Endothelial cell of umbilical vein (primary cell): ENCODE measurements at regions not wholly inside any gene's neighbourhood (a gene's known extent, or its start where the extent isn't known, plus 50 kb on each side); places are given as distances from the start of the nearest gene placed in this dataset.

Experiments used
- BruUV-seq: library from RNA; stranded (reverse); fragments of 400-500 nt; replicated peaks from 2 replicates; lab custom pipeline; 2021; lab: Mats Ljungman, UMichigan
- CTCF ChIA-PET: fragments of 300-600, 350-600 bp; sonication (Branson Sonifier 250); formaldehyde crosslinking; loops from one replicate; lab custom pipeline; 2021; ENCODE audit warnings: antibody characterized with exemption, inconsistent platforms; lab: Charles Lee
- POLR2A ChIA-PET: fragments of 300-600, 350-600 bp; sonication (Branson Sonifier 250); formaldehyde crosslinking; loops from one replicate; lab custom pipeline; 2021; ENCODE audit warnings: antibody characterized with exemption, inconsistent platforms; lab: Charles Lee
- DNase-seq: peaks from one replicate; pipeline ENCODE4 v3.0.0-alpha.2; 2011; ENCODE audit warnings: low read depth, low spot score
- FAIRE-seq: peaks from 2 replicates; lab custom pipeline; 2011; peaks lifted over from hg19 to GRCh38; lab: Jason Lieb, UNC
- H2AFZ ChIP-seq: 2 replicates; pipeline ENCODE4 v1.6.0; 2012; ENCODE audit warnings: low read depth, low read length, control low read depth, inconsistent platforms
- H3K27ac ChIP-seq: 2 replicates; pipeline ENCODE4 v1.5.1; 2011; ENCODE audit warnings: low read depth, mild to moderate bottlenecking, control low read depth, low read length, moderate library complexity; ENCODE audit not compliant: insufficient read depth
- H3K27me3 ChIP-seq, 2 experiments: 2 replicates each; pipeline versions ENCODE4 v1.6.0 to v1.6.1; 2011; ENCODE audit warnings: low read length in 2 of 2, mixed read lengths in 1 of 2; ENCODE audit not compliant: control insufficient read depth in 2 of 2, insufficient read depth in 2 of 2
- H3K36me3 ChIP-seq, 2 experiments: 2 replicates in 1 of 2; 3 replicates in 1 of 2; pipeline ENCODE4 v1.5.1; 2011; ENCODE audit warnings: low read length in 2 of 2, mild to moderate bottlenecking in 1 of 2, moderate library complexity in 1 of 2; ENCODE audit not compliant: control insufficient read depth in 2 of 2, insufficient read depth in 2 of 2; ENCODE audit errors: extremely low read depth in 1 of 2
- H3K4me1 ChIP-seq: 3 replicates; pipeline ENCODE4 v1.5.1; 2011; ENCODE audit warnings: mild to moderate bottlenecking, low read length; ENCODE audit not compliant: control insufficient read depth, insufficient read depth; ENCODE audit errors: extremely low read depth
- H3K4me2 ChIP-seq: 2 replicates; pipeline ENCODE4 v1.6.1; 2011; ENCODE audit warnings: low read length, control low read depth, mixed read lengths; ENCODE audit not compliant: insufficient read depth
- H3K4me3 ChIP-seq, 3 experiments: fragments of 200-600 bp in 1 of 3; sonication (generic), shearing (Covaris generic) in 1 of 3; replicated peaks in 1 of 3; 2 replicates each; pipeline ENCODE4 v1.5.1; 2011 to 2016; ENCODE audit warnings: control low read depth in 3 of 3, low read length in 3 of 3, mild to moderate bottlenecking in 2 of 3, inconsistent platforms in 1 of 3, low read depth in 1 of 3, moderate library complexity in 1 of 3; ENCODE audit not compliant: insufficient read depth in 1 of 3
- H3K79me2 ChIP-seq: 2 replicates; pipeline ENCODE4 v1.6.0; 2012; ENCODE audit warnings: low read length, inconsistent platforms; ENCODE audit not compliant: control insufficient read depth, insufficient read depth
- H3K9ac ChIP-seq: replicated peaks from 2 replicates; pipeline ENCODE3; 2011; ENCODE audit warnings: low read length, control low read depth; ENCODE audit not compliant: insufficient read depth; ENCODE audit errors: extremely low read depth
- H3K9me1 ChIP-seq: replicated peaks from 3 replicates; pipeline ENCODE4 v1.6.0; 2011; ENCODE audit warnings: mild to moderate bottlenecking, low read length; ENCODE audit not compliant: control insufficient read depth, insufficient read depth; ENCODE audit errors: extremely low read depth
- H3K9me3 ChIP-seq: replicated peaks from 2 replicates; pipeline ENCODE4 v1.5.1; 2012; ENCODE audit warnings: low read length, inconsistent platforms; ENCODE audit not compliant: control insufficient read depth, insufficient read depth
- H4K20me1 ChIP-seq: replicated peaks from 2 replicates; pipeline ENCODE3; 2011; ENCODE audit warnings: mild to moderate bottlenecking, low read length; ENCODE audit not compliant: control insufficient read depth, insufficient read depth; ENCODE audit errors: extremely low read depth
- EZH2 ChIP-seq: IDR thresholded peaks from 2 replicates; pipeline ENCODE4 v1.6.1; 2012; ENCODE audit warnings: borderline replicate concordance, low read depth, mild to moderate bottlenecking, moderate library complexity, low read length, inconsistent platforms; ENCODE audit not compliant: severe bottlenecking
- GATA2 ChIP-seq: IDR thresholded peaks from 2 replicates; pipeline ENCODE4 v1.7.0; 2011; ENCODE audit warnings: low read depth, mild to moderate bottlenecking, moderate library complexity, mixed read lengths, low read length; ENCODE audit not compliant: insufficient read length, insufficient read depth
- JUN ChIP-seq: IDR thresholded peaks from 2 replicates; pipeline ENCODE4 v1.6.1; 2011; ENCODE audit warnings: borderline replicate concordance, low read depth; ENCODE audit not compliant: insufficient read length, insufficient read depth
- MYC ChIP-seq: IDR thresholded peaks from one replicate; pipeline ENCODE4 v1.6.1; 2011; ENCODE audit warnings: mild to moderate bottlenecking, low read depth, low read length
- dilution Hi-C: fragments of 300-500 bp; cut with MboI; formaldehyde crosslinking; loops from one replicate; pipeline ENCODE4 v1.15.0; 2019; ENCODE audit warnings: low sequenced_read_pairs; ENCODE audit not compliant: extremely low pct_ligation_motif_present
- intact Hi-C: fragments of 100-400 bp; cut with micrococcal nuclease; formaldehyde crosslinking; loops from one replicate; pipeline ENCODE4 v1.10.0; 2022

GRCh38 chr22:49566693-49567092, 261.0 kb downstream of the BRD1 start:
- Histone ChIP-seq H2AFZ (no peak overlapping the region), H3K4me3 (no peak overlapping the region), H3K4me2 (no peak overlapping the region), H3K79me2 (no peaks in the 10 kb centered on the region), H3K9me1 (no peaks in the 10 kb centered on the region), H3K9ac (no peak overlapping the region), H4K20me1 (no peaks in the 10 kb centered on the region), H3K4me1 (no peaks in the 10 kb centered on the region), H3K27ac (no peak overlapping the region), H3K27me3 (no peaks in the 10 kb centered on the region), H3K36me3 (no peaks in the 10 kb centered on the region), H3K9me3 (peaks cover 4% of the 10 kb centered on the region)
- ChIA-PET CTCF (no interaction called here), POLR2A (no interaction called here)
- intact Hi-C loops (no loop called here), dilution Hi-C loops (no loop called here)
- no TSS peak for BruUV-seq
- FAIRE-seq (no peak), DNase-seq (no peak)
- TF ChIP-seq MYC (no peak), JUN (no peak)

GRCh38 chr22:49566141-49566541, 261.5 kb downstream of the BRD1 start:
- Histone ChIP-seq H3K9me3 (peaks cover 4% of the 10 kb centered on the region), H2AFZ (no peak overlapping the region), H3K4me3 (no peak overlapping the region), H3K9me1 (no peaks in the 10 kb centered on the region), H3K27me3 (no peaks in the 10 kb centered on the region), H4K20me1 (no peaks in the 10 kb centered on the region), H3K36me3 (no peaks in the 10 kb centered on the region), H3K27ac (no peak overlapping the region), H3K4me2 (no peak overlapping the region), H3K4me1 (no peaks in the 10 kb centered on the region), H3K9ac (no peak overlapping the region), H3K79me2 (no peaks in the 10 kb centered on the region)
- FAIRE-seq (no peak), DNase-seq (no peak)
- BruUV-seq, result no TSS peak
- dilution Hi-C loops (no loop called here), intact Hi-C loops (no loop called here)
- ChIA-PET CTCF (no interaction called here), POLR2A (no interaction called here)
- TF ChIP-seq GATA2 (no peak), EZH2 (no peak)
